Ishikawa (cell line): ENCODE measurements at regions not wholly inside any gene's neighbourhood (a gene's known extent, or its start where the extent isn't known, plus 50 kb on each side); places are given as distances from the start of the nearest gene placed in this dataset.

ENCODE experiments used
- CEBPB ChIP-seq: IDR thresholded peaks from 2 replicates; pipeline ENCODE4 v1.6.1; 2012
- CREB1 ChIP-seq: IDR thresholded peaks from 2 replicates; pipeline ENCODE4 v1.6.1; 2012; ENCODE audit warnings: low read depth
- EGR1 ChIP-seq: IDR thresholded peaks from 2 replicates; pipeline ENCODE4 v1.6.1; 2012
- EP300 ChIP-seq: IDR thresholded peaks from 2 replicates; pipeline ENCODE4 v1.6.1; 2012; ENCODE audit warnings: borderline replicate concordance
- FOXM1 ChIP-seq: IDR thresholded peaks from 2 replicates; pipeline ENCODE4 v1.6.1; 2012; ENCODE audit warnings: low read depth, borderline replicate concordance
- NFIC ChIP-seq: IDR thresholded peaks from 2 replicates; pipeline ENCODE4 v1.6.1; 2012
- RAD21 ChIP-seq: IDR thresholded peaks from 2 replicates; pipeline ENCODE4 v1.6.1; 2012; ENCODE audit warnings: low read depth
- TAF1 ChIP-seq: IDR thresholded peaks from 2 replicates; pipeline ENCODE4 v1.6.1; 2012; ENCODE audit warnings: low read depth, mild to moderate bottlenecking
- TCF12 ChIP-seq: IDR thresholded peaks from 2 replicates; pipeline ENCODE4 v1.6.1; 2012; ENCODE audit warnings: low read depth
- TEAD4 ChIP-seq: IDR thresholded peaks from 2 replicates; pipeline ENCODE4 v1.6.1; 2012
- USF1 ChIP-seq: IDR thresholded peaks from 2 replicates; pipeline ENCODE4 v1.6.1; 2012
- YY1 ChIP-seq: IDR thresholded peaks from 2 replicates; pipeline ENCODE4 v1.6.1; 2012; ENCODE audit warnings: low read depth
- ZBTB7A ChIP-seq: IDR thresholded peaks from 2 replicates; pipeline ENCODE4 v1.6.1; 2012; ENCODE audit warnings: low read depth
- TF ChIP-seq, protein P1 (sequence below): IDR thresholded peaks from 2 replicates; pipeline ENCODE4 v1.6.1; 2012
- TF ChIP-seq, protein P2 (sequence below): IDR thresholded peaks from 2 replicates; pipeline ENCODE4 v1.6.1; 2012; ENCODE audit warnings: low read depth, mild to moderate bottlenecking

DNA sequence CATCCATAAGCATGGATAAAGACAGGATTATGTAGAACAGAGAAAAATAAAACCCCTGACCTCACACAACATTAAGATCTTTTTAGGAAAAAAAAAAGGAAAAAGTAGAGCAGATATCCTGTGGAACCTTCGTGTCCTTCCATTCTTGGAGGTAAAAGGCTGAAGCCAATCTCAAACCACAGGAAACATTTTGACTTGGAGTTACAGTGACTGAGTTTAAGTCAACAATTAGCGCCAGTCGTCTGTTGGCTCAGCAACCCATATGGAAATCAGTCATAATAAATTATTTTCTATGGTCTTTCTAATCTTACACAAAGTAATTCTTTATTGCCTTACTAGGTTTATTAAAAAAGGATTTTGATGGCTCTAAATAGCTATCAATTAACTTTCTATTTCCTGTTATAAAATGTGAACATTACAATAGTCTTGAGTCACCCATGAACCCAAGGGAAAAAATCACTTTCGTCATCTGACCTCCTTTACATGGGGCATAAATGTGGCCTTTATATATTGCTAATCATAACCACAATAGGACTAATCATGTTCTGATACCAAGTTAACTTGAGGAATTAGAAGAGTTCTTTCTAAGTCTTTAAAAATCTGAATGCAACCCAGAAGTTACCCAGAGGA, 592.9 kb downstream of the TFAP2B start:
- TF ChIP-seq CEBPB (no peak), TCF12 (no peak), NFIC (no peak), ZBTB7A (no peak), RAD21 (no peak)

- TF ChIP-seq FOXM1, result no peak
- TF ChIP-seq CEBPB, result no peak
Observed at GRCh38 chr6:51414361-51414760, 595.7 kb downstream of the TFAP2B start.

- TF ChIP-seq RAD21, result no peak
- TF ChIP-seq, protein P1, sequence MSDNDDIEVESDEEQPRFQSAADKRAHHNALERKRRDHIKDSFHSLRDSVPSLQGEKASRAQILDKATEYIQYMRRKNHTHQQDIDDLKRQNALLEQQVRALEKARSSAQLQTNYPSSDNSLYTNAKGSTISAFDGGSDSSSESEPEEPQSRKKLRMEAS, result no peak
- TF ChIP-seq FOXM1, result no peak
- TF ChIP-seq NFIC, result no peak
- TF ChIP-seq EP300, result no peak
- TF ChIP-seq EGR1, result no peak
- no peak for TF ChIP-seq CREB1
- no peak for TF ChIP-seq TEAD4
- TF ChIP-seq TAF1, result no peak
Observed at GRCh38 chr6:51415501-51415900, 596.8 kb downstream of the TFAP2B start.

DNA sequence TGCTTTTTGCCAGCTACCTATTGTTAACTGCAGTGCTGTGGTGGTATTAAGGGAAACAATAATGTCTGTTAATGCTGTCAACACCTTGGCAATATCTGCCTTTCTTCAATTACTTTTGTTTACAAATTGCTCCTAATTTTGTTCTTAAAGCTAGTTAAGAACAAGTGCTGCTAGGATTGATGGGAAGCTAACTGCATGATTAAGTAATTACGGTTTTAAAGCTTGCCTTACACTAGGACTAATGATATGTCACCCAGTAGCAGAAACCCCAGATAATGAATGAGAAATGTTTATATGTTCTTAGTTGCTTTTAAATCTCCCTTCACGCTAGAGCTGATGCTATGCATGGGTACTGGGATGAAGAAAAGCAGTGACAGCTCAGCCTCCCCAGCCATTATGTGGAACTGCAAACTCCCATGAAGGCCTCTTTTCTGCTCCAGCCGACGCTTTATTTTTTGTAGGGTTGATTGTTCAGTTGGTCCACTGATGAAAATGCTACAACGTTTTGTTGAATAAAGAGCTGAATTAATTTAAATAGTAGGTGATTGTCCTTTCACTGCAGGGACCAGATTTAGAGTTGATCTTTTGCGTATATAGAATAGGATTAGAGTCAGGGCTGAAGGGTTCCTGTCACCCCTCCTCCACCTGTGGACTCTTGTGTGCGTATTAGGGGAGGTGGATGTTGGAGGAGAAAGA, 610.5 kb downstream of the TFAP2B start:
- TF ChIP-seq TCF12, result no peak
- TF ChIP-seq FOXM1, result no peak
- TF ChIP-seq ZBTB7A, result no peak
- TF ChIP-seq EP300, result no peak
- no peak for TF ChIP-seq TAF1
- TF ChIP-seq CREB1, result no peak
- TF ChIP-seq USF1, result no peak
- TF ChIP-seq, protein P2, sequence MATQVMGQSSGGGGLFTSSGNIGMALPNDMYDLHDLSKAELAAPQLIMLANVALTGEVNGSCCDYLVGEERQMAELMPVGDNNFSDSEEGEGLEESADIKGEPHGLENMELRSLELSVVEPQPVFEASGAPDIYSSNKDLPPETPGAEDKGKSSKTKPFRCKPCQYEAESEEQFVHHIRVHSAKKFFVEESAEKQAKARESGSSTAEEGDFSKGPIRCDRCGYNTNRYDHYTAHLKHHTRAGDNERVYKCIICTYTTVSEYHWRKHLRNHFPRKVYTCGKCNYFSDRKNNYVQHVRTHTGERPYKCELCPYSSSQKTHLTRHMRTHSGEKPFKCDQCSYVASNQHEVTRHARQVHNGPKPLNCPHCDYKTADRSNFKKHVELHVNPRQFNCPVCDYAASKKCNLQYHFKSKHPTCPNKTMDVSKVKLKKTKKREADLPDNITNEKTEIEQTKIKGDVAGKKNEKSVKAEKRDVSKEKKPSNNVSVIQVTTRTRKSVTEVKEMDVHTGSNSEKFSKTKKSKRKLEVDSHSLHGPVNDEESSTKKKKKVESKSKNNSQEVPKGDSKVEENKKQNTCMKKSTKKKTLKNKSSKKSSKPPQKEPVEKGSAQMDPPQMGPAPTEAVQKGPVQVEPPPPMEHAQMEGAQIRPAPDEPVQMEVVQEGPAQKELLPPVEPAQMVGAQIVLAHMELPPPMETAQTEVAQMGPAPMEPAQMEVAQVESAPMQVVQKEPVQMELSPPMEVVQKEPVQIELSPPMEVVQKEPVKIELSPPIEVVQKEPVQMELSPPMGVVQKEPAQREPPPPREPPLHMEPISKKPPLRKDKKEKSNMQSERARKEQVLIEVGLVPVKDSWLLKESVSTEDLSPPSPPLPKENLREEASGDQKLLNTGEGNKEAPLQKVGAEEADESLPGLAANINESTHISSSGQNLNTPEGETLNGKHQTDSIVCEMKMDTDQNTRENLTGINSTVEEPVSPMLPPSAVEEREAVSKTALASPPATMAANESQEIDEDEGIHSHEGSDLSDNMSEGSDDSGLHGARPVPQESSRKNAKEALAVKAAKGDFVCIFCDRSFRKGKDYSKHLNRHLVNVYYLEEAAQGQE, result no peak
- no peak for TF ChIP-seq EGR1
- TF ChIP-seq NFIC, result no peak
- TF ChIP-seq, protein P1, result no peak
- no peak for TF ChIP-seq TEAD4
- no peak for TF ChIP-seq CEBPB
- TF ChIP-seq YY1, result no peak

- TF ChIP-seq CREB1 (no peak), ZBTB7A (no peak)
Observed at GRCh38 chr6:51430589-51430988, 611.9 kb downstream of the TFAP2B start.

DNA sequence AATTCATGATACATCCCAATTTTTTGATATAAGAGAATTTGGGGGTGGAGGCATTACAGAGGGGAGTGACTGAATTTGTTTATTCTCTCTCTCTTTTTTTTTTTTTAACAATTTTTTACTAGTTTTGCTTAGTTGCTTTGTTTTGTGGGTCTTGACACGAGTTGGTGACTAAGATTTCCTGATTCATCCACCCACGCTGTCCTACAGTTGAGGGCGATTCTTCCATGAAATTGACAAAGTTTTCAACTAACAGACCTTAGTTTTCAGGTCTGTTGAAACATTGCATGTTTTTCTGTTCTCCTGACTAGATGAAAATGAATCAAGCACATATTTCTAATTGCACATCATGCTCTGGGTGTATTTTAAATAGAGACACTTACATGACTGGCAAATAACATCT, 613.8 kb downstream of the TFAP2B start:
- TF ChIP-seq CREB1, result no peak
- TF ChIP-seq TEAD4, result no peak
- no peak for TF ChIP-seq YY1
- TF ChIP-seq TCF12, result no peak
- TF ChIP-seq, protein P2, result no peak
- TF ChIP-seq FOXM1, result no peak
- TF ChIP-seq CEBPB, result no peak
- TF ChIP-seq, protein P1, result no peak
- TF ChIP-seq EP300, result no peak
- no peak for TF ChIP-seq EGR1
- TF ChIP-seq USF1, result no peak
